Stimulated activated memory B cell treated with anti-CD40 and anti-IgM and Interleukin-4, amounts not matched to agents 10 μg/mL and 1 μg/mL and 100 μg/mL, for 72 hours (primary cell): ENCODE measurements at regions not wholly inside any gene's neighbourhood (a gene's known extent, or its start where the extent isn't known, plus 50 kb on each side); places are given as distances from the start of the nearest gene placed in this dataset.
"Not testable (repeated sequence)": the region's sequence is repeated elsewhere in the genome, so short reads cannot be mapped to it uniquely, and the experiment has no call there.

Experiments
- ATAC-seq: fragments of 150-1000 bp; cut with Tn5 transposase; 2 replicates; pipeline ENCODE4 v1.10.0; 2021
- H3K27ac Mint-ChIP-seq: one replicate; pipeline ENCODE4 v1.8.0; 2022; ENCODE audit warnings: mild to moderate bottlenecking, mixed read lengths
- H3K27me3 Mint-ChIP-seq: one replicate; pipeline ENCODE4 v1.8.0; 2022; ENCODE audit warnings: mixed read lengths
- H3K36me3 Mint-ChIP-seq: one replicate; pipeline ENCODE4 v1.8.0; 2022; ENCODE audit warnings: mixed read lengths
- H3K4me1 Mint-ChIP-seq: one replicate; pipeline ENCODE4 v1.8.0; 2022; ENCODE audit warnings: mixed read lengths
- H3K4me3 Mint-ChIP-seq: one replicate; pipeline ENCODE4 v1.8.0; 2022; ENCODE audit warnings: mild to moderate bottlenecking, moderate library complexity, mixed read lengths
- H3K9me3 Mint-ChIP-seq: one replicate; pipeline ENCODE4 v1.8.0; 2022; ENCODE audit warnings: mixed read lengths

DNA sequence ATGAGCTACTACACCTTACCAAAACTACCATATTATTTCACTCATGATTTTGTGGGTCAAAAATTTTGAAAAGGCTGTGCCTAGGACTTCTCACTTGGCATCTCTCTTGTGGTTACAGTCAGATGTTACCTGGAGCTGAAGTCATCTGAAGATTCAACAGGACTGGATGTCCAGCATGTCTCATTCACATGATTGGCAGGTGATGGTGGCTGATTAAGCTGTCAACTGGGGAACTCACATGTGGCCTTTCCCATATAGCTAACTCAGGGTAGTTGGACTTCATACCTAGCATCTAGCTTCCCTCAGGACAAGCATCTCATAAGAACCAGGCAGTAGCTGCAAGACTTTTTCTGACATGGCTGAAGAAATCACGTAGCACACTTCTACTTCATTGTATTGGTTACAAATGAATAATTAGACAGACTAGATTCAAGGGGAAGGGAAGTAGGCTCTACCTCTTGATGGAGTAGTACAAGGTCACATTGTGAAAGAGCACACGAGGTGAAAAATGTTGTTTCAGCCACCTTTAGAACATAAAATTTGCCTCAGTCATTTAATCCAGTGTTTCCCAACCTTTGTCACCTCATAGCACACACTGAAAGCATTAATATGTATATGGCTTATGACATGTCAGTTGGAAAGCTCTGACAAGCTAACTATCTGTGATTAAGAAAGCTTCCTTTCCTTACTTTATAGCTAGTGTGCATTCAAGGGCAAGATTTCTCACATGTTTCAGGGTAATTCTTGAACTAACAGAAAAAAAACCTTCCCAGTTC is 68.0 kb upstream of the PTGFRN start:
- H3K27ac Mint-ChIP-seq: no peak overlapping the region
- H3K4me3 Mint-ChIP-seq: no peak overlapping the region
- ATAC-seq: no peak
- H3K9me3 Mint-ChIP-seq: peaks cover 10% of the 10 kb centered on the region
- H3K4me1 Mint-ChIP-seq: no peaks in the 10 kb centered on the region
- H3K36me3 Mint-ChIP-seq: no peaks in the 10 kb centered on the region
- peaks cover 15% of the 10 kb centered on the region for H3K27me3 Mint-ChIP-seq

DNA sequence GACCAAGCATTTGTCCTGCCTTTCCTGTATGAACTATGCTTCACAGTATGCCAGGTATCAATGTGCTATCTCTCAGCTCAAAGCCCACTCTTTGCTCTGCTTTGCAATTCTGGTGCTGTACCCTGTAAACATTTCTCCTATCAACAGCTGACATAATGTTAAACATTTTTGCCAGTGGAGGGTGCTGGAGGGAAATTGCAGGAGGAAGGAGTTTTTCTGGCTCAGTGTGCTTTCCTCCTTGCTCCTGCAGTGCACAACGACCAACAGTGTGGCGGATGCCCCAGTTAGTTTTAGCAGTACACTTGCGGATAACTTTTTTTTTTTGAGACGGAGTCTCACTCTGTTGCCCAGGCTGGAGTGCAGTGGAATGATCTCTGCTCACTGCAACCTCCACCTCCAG is 67.1 kb upstream of the PTGFRN start:
- Mint-ChIP-seq H3K4me1 (no peaks in the 10 kb centered on the region), H3K4me3 (no peak overlapping the region), H3K27me3 (peaks cover 6% of the 10 kb centered on the region), H3K9me3 (peaks cover 5% of the 10 kb centered on the region), H3K27ac (no peak overlapping the region), H3K36me3 (no peaks in the 10 kb centered on the region)
- no peak for ATAC-seq

DNA sequence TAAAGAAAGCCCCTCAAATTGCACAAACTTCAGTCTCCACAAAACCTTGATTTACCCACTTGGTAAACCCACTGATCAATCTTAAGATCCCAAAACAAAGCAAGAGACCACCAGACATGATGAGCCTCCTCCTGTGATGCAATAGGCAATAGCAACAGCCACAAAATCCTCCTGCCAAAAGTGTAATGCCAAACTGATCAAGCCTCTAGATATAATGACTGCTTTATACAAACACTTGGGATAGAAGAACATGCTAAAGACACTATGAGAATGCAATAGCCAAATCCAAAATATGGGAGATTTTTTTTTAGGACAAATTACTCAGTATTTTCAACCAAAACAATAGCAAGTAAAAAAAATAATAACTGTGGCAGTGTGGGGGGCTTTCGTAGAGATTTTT is 64.9 kb upstream of the PTGFRN start:
- Mint-ChIP-seq H3K27ac (no peak overlapping the region), H3K4me1 (no peaks in the 10 kb centered on the region), H3K4me3 (no peak overlapping the region), H3K36me3 (no peaks in the 10 kb centered on the region), H3K9me3 (peaks cover 5% of the 10 kb centered on the region), H3K27me3 (no peaks in the 10 kb centered on the region)
- no peak for ATAC-seq

DNA sequence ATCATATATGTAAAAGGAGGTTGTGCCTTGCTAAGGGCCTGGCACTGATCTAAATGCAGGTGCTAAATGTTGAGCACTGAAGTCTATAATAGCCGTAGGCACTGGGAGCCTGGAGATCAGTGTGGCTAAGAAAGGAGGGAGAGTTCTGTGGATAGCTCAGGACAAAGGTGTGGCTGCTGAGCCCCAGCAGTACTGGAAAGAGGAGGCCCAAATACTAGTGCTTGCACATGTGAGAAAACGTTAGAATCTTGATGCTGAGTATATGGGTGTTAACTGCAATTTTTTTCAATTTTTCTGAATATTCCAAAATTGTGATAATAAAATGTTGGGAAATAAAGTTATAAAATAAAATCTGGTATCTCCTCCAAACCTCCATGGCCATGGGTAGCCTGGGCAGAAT is 62.5 kb upstream of the PTGFRN start:
- no peak overlapping the region for H3K27ac Mint-ChIP-seq
- H3K4me1 Mint-ChIP-seq: no peaks in the 10 kb centered on the region
- H3K9me3 Mint-ChIP-seq: peaks cover 5% of the 10 kb centered on the region
- H3K36me3 Mint-ChIP-seq: no peaks in the 10 kb centered on the region
- H3K4me3 Mint-ChIP-seq: no peak overlapping the region
- H3K27me3 Mint-ChIP-seq: no peaks in the 10 kb centered on the region
- ATAC-seq: peak; percentile 25

DNA sequence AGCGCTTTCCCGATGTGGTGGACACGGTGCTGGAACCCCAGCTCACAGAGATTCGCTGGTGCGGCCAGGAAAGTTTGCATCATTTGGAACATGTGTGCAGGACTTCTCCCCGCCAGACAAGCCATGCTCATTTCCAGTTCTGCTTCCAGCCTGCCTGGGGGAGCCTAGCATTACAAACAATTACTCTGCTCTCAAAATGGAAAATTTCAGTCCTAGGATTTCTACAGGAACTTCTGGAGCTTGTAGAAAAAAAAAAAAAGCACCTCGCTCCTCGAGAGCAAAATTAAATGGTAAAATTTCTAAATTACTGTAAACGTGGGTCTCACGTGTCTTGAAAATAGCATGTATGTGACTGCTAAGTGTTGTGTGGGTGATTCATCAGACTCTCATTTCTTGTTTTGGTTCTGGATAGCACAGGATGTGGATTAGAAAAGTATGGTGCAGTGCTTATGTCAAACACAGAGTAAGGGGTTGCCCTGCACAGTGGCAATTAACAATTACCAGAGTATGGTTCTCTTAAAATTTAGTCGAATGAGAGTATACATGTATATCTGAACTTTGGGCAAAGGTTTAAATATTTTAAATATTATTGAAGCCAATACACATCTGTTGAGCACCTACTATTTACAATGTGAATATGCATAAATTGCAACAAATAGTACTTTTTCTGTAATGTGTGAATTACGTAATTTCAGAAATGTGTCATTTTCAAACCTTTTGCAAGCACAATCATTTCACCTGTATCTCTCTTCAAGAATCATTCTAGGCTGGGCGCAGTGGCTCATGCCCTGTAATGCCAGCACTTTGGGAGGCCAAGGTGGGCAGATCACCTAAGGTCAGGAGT is 61.8 kb upstream of the PTGFRN start:
- Mint-ChIP-seq H3K36me3 (no peaks in the 10 kb centered on the region), H3K4me1 (no peaks in the 10 kb centered on the region), H3K4me3 (no peak overlapping the region), H3K27me3 (no peaks in the 10 kb centered on the region), H3K27ac (no peak overlapping the region), H3K9me3 (peaks cover 5% of the 10 kb centered on the region)
- peak; percentile 62 for ATAC-seq

DNA sequence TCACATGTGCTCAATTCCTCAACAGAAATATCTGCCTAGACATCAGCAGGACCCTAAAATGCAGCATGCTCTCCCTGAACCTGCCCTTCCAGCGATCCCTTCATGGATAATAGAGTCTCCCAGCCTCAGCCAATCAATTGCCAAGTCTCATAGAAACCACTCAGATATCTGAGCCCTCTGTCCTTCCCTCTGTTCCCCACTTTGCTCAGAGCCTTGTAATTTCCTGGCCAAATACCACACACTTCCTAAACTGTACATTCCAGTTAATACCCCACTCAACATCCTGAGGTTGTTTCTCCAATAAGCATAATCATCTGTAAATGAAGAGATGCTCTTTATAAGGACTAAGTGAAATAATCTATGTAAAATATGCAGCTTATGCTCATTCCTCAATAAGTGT is 59.3 kb upstream of the PTGFRN start:
- Mint-ChIP-seq H3K27ac (no peak overlapping the region), H3K4me3 (no peak overlapping the region), H3K4me1 (no peaks in the 10 kb centered on the region), H3K27me3 (peaks cover 9% of the 10 kb centered on the region), H3K36me3 (no peaks in the 10 kb centered on the region), H3K9me3 (no peaks in the 10 kb centered on the region)
- no peak for ATAC-seq

DNA sequence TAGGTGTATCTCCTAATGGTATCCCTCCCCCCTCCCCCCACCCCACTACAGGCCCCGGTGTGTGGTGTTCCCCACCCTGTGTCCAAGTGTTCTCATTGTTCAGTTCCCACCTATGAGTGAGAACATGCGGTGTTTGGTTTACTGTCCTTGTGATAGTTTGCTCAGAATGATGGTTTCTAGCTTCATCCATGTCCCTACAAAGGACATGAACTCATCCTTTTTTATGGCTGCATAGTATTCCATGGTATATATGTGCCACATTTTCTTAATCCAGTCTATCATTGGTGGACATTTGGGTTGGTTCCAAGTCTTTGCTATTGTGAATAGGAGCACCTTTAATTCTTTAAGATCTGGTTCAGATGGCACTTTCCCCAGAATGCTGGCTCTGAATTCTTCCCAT is 58.5 kb upstream of the PTGFRN start:
- H3K27me3 Mint-ChIP-seq, H3K4me1 Mint-ChIP-seq, H3K9me3 Mint-ChIP-seq, H3K36me3 Mint-ChIP-seq, H3K4me3 Mint-ChIP-seq, H3K27ac Mint-ChIP-seq, ATAC-seq: not testable (repeated sequence)

DNA sequence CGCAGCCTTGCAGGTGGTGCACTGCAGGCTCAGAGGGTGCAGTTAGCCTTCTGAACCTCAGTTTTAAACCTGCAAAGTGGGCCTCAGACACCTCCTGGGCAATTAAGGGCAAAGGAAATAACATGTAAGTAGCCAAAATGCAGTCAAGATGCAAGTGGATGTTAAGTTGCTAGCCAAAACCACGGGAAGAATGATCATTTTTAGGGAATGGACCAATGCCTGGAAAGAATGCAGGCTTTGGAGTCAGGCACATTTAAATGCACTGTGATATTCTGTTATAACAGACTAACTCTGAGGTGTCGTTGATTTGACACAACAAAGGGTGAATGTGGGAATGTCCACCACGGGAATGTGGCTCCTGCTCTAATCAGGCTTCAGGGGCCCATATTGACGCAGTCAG is 57.9 kb upstream of the PTGFRN start:
- H3K4me3 Mint-ChIP-seq: no peak overlapping the region
- H3K9me3 Mint-ChIP-seq: no peaks in the 10 kb centered on the region
- peaks cover 9% of the 10 kb centered on the region for H3K27me3 Mint-ChIP-seq
- no peak overlapping the region for H3K27ac Mint-ChIP-seq
- H3K4me1 Mint-ChIP-seq: no peaks in the 10 kb centered on the region
- H3K36me3 Mint-ChIP-seq: no peaks in the 10 kb centered on the region
- ATAC-seq: no peak

DNA sequence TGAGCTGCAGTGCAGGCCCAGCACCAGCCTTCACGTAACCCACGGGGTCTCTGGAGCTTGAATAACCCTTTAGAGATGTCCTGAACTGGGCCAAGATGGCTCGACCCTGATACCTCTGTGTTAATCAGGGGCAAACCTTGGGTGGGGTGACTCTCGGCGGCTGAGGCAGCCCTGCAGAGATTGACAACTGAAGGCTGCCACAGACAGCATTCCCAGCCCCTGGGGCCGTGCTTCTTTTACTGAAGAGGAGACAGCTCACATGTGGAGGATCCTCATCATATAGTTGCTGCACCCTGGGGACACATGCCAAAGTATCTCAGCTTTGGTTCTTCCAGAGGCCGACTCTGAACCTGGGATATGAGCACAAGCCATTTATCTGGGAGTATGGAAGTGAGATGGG is 57.3 kb upstream of the PTGFRN start:
- H3K4me1 Mint-ChIP-seq: no peaks in the 10 kb centered on the region
- H3K27me3 Mint-ChIP-seq: peaks cover 9% of the 10 kb centered on the region
- H3K27ac Mint-ChIP-seq: no peak overlapping the region
- no peak for ATAC-seq
- no peaks in the 10 kb centered on the region for H3K36me3 Mint-ChIP-seq
- no peak overlapping the region for H3K4me3 Mint-ChIP-seq
- no peaks in the 10 kb centered on the region for H3K9me3 Mint-ChIP-seq

DNA sequence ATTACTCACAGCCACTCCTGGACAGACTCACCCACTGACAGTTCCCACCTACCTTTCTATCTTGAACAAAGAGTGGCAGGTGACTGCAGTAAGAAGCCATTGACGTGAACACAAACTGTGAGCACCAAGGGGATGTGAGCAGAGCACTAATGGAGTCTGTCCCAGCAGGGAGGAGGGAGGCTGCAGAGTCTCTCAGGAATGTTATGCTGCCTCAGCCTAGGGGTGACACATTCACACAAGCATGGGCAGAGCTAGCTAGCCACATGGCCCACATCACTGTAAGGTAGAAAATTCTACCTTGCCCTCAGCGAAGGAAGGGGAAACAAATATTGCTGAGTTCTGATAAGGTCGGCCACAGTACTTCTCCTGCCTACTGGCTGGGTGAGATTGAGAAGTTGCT is 56.8 kb upstream of the PTGFRN start:
- Mint-ChIP-seq H3K9me3 (no peaks in the 10 kb centered on the region), H3K4me3 (no peak overlapping the region), H3K27ac (no peak overlapping the region), H3K4me1 (no peaks in the 10 kb centered on the region), H3K27me3 (peaks cover 9% of the 10 kb centered on the region), H3K36me3 (no peaks in the 10 kb centered on the region)
- ATAC-seq: no peak

DNA sequence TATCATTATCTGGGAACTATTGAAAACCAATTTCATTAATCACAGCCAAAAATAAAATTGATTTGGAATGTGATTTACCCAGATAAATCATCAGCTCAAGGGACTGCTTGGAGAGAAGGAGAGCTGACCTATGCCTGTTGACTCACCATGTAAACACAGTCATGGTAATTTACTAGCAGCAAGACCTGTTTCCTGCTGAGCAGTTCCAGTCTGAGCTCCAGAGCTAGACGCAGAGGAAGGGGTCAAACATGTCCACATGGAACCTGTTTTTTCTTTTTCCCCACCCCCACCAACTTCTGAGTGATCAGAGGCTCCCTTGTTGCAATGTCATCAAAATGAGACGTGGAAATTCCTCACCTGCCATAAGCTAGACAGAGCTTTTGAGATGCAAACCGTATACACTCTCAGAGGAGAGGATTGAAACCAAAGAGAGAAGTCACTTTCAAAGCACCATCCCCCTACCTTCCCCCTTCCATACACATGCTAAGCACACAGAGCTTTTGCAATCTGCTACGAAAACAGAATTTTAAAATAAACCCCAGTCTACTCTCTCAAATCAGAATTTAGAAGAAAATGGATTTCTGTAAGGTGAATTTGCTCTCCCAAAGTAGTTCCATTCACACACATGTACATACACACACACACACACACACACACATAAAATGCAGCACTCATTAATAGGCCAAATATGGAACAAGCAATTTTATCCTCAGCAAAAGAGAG is 55.9 kb upstream of the PTGFRN start:
- no peak overlapping the region for H3K27ac Mint-ChIP-seq

DNA sequence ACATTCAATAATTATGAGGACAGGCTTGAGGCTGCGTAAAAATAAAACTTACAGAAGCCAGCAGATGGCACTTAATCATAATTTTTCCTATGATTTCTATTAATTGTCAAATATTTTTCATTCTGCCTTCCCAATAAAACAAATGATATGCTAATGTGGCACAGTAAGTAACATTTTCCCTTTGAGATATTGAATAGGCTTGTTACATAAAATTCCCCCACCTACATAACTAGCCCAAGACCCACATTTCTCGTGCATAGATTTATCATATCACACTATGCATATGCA is 55.4 kb upstream of the PTGFRN start:
- no peak overlapping the region for H3K27ac Mint-ChIP-seq
- H3K4me1 Mint-ChIP-seq: no peaks in the 10 kb centered on the region
- ATAC-seq: no peak
- no peak overlapping the region for H3K4me3 Mint-ChIP-seq
- H3K9me3 Mint-ChIP-seq: no peaks in the 10 kb centered on the region
- no peaks in the 10 kb centered on the region for H3K36me3 Mint-ChIP-seq
- H3K27me3 Mint-ChIP-seq: peaks cover 9% of the 10 kb centered on the region

More for the DNA sequence above, 55.9 kb upstream of the PTGFRN start:
- Mint-ChIP-seq H3K27me3 (peaks cover 9% of the 10 kb centered on the region), H3K9me3 (no peaks in the 10 kb centered on the region), H3K4me3 (no peak overlapping the region), H3K36me3 (no peaks in the 10 kb centered on the region), H3K4me1 (no peaks in the 10 kb centered on the region)
- ATAC-seq: no peak

DNA sequence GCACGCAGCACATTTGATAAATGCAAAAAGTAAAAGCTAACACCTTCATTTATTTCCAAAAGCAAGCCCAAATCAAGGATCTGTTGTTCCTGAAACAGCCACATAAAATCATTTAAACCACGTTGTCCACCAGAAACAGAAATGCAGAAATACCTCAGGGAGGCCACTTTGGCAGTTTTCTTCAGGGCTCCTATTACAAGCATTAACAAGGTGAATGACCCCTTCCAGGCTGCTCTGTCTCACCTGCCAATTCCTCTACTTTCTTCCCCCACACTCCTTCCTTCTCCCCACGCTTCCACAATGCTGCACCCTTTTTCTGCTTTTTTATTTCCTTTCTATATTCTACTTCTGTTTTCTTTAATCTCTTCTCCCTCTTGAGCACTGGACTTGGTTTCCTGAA is 55.0 kb upstream of the PTGFRN start:
- Mint-ChIP-seq H3K4me3 (no peak overlapping the region), H3K27me3 (peaks cover 9% of the 10 kb centered on the region), H3K36me3 (no peaks in the 10 kb centered on the region), H3K9me3 (no peaks in the 10 kb centered on the region), H3K27ac (no peak overlapping the region), H3K4me1 (no peaks in the 10 kb centered on the region)
- ATAC-seq: no peak

DNA sequence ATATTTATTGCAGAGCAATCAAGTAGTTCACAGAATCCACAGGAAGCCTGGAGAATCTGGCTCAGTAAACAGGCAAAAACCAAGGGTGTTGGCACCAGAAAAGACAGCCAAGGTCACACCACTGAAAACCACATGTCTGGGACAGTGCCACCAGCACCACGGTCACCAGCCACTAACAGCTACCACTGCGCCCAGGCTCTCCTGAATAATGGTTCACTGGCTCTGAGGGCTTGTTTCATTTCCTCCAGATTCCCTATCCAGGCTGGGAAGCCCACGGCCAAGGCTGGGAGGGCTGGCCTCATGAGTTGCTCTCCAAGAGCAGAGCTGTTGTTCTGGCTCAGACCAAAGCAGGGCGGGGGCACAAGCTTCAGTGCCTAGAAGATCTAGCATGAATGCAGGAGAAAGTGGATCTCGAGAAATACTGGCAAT is 54.5 kb upstream of the PTGFRN start:
- peaks cover 9% of the 10 kb centered on the region for H3K27me3 Mint-ChIP-seq
- H3K4me3 Mint-ChIP-seq: no peak overlapping the region
- no peaks in the 10 kb centered on the region for H3K9me3 Mint-ChIP-seq
- no peaks in the 10 kb centered on the region for H3K36me3 Mint-ChIP-seq
- no peak for ATAC-seq
- H3K4me1 Mint-ChIP-seq: no peaks in the 10 kb centered on the region
- no peak overlapping the region for H3K27ac Mint-ChIP-seq

DNA sequence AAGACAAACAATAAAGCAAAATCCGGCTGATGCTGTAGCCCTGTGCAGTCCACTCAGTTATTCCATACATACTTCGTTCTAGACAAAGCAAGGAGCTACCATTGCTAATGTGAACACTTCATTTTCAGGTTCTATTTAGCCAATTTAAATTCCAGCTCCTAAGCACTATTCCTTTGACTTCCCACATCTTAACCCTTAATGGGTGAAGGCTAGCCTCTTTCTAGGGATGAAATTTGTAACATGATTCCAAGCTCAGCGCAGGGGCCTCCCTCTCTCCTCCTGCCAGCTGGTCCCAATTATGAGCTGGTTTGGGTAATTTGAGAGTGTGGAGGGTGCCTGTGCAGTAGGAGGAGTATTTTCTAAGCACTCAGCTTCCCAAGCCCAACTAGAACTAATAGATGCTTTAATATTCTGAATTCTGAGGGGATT is 53.9 kb upstream of the PTGFRN start:
- H3K27ac Mint-ChIP-seq: no peak overlapping the region
- no peak for ATAC-seq
- no peaks in the 10 kb centered on the region for H3K4me1 Mint-ChIP-seq
- H3K9me3 Mint-ChIP-seq: no peaks in the 10 kb centered on the region
- H3K27me3 Mint-ChIP-seq: peaks cover 9% of the 10 kb centered on the region
- no peaks in the 10 kb centered on the region for H3K36me3 Mint-ChIP-seq
- H3K4me3 Mint-ChIP-seq: no peak overlapping the region

DNA sequence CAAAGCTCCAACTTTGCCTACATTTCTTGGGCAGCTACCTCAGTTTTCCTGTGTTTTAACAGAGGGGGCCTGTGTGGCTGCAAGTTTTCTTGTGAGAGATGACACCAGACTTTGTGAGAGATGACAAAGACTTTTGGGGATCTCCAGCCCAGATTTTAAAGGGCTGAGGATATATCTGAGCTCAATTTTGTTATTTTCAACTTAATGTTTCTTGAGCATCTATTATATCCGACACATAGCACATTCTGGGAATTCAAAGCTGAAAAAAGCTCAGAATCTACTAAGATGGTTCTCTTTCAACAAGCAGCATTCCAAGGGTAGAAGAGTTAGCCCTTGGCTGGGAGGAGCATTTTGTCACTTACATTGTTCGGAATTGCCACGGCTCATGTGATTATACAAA is 53.4 kb upstream of the PTGFRN start:
- Mint-ChIP-seq H3K4me3 (no peak overlapping the region), H3K4me1 (no peaks in the 10 kb centered on the region), H3K9me3 (no peaks in the 10 kb centered on the region), H3K36me3 (no peaks in the 10 kb centered on the region), H3K27ac (no peak overlapping the region), H3K27me3 (peaks cover 9% of the 10 kb centered on the region)
- no peak for ATAC-seq
